ENCODE measurements at regions not wholly inside any gene's neighbourhood (a gene's known extent, or its start where the extent isn't known, plus 50 kb on each side); places are given as distances from the start of the nearest gene placed in this dataset.

DNA sequence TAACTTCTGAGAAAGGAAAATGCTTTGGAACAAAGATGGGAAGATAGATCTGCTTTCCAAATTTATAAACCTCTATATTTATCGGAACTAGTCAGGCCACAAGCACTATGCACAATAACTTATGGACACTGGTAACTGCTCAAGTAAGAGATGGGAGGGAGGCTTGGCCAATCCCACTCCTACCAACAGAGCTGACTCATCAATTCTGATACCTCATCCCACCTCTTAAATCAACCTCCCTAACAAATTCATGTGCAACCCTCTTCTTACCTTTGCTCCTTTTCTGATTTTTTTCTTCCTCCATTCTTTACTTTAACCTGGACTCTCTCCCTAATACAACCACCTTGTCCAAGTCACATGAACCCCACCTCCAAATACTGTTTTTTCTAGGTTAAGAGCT lies 289.9 kb upstream of the FAM241A start:
- TF ChIP-seq, protein P1, sequence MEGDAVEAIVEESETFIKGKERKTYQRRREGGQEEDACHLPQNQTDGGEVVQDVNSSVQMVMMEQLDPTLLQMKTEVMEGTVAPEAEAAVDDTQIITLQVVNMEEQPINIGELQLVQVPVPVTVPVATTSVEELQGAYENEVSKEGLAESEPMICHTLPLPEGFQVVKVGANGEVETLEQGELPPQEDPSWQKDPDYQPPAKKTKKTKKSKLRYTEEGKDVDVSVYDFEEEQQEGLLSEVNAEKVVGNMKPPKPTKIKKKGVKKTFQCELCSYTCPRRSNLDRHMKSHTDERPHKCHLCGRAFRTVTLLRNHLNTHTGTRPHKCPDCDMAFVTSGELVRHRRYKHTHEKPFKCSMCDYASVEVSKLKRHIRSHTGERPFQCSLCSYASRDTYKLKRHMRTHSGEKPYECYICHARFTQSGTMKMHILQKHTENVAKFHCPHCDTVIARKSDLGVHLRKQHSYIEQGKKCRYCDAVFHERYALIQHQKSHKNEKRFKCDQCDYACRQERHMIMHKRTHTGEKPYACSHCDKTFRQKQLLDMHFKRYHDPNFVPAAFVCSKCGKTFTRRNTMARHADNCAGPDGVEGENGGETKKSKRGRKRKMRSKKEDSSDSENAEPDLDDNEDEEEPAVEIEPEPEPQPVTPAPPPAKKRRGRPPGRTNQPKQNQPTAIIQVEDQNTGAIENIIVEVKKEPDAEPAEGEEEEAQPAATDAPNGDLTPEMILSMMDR (IDR thresholded peaks at IDR 0.05; ENCODE audit: borderline replicate concordance, extremely low read depth, insufficient read depth) = no peak
- DNase-seq = no peak
- no peak for FAIRE-seq
- Histone ChIP-seq H3K9ac (ENCODE audit: low read length in 3 of 3) (no peak overlapping the region), H3K4me1 (ENCODE audit: control insufficient read depth in 2 of 3, insufficient read depth in 2 of 3, low read depth in 1 of 3, low read length in 3 of 3) (no peaks in the 10 kb centered on the region), H3K36me3 (ENCODE audit: control insufficient read depth in 2 of 3, insufficient read depth in 3 of 3, low read length in 3 of 3) (no peaks in the 10 kb centered on the region), H3K9me3 (ENCODE audit: control insufficient read depth in 2 of 3, insufficient read depth in 1 of 3, low read length in 3 of 3) (no peaks in the 10 kb centered on the region), H3K27me3 (ENCODE audit: control insufficient read depth, insufficient read depth, low read length) (no peaks in the 10 kb centered on the region), H3K4me3 (ENCODE audit: low read length in 3 of 3) (no peak overlapping the region), H3K27ac (ENCODE audit: low read depth in 2 of 2, low read length in 2 of 2) (no peak overlapping the region)
- intact Hi-C loops (cut with DNase I) = no loop called here

DNA sequence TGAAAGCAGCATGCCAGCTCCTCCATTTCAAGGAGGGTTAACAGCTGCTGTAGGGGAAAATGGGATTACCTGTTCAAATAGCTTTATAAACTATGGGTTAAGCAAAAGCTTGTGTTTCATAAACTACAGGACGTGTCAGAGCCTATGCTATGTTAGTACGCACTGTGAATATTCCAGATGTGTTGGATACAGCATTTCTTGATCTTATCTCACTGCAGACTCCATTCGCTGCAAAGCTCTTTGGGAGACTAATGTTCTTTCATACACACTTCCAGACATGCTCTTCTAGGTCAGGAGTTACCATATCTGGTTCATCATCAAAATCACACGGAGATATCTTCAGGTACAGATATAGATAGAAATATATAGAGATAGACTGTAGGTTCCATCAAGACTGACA lies 281.2 kb upstream of the FAM241A start:
- Histone ChIP-seq H3K9me3 (ENCODE audit: control insufficient read depth in 2 of 3, insufficient read depth in 1 of 3, low read length in 3 of 3) (no peaks in the 10 kb centered on the region), H3K27me3 (ENCODE audit: control insufficient read depth, insufficient read depth, low read length) (no peaks in the 10 kb centered on the region), H3K4me1 (ENCODE audit: control insufficient read depth in 2 of 3, insufficient read depth in 2 of 3, low read depth in 1 of 3, low read length in 3 of 3) (no peaks in the 10 kb centered on the region), H3K27ac (ENCODE audit: low read depth in 2 of 2, low read length in 2 of 2) (no peak overlapping the region), H3K4me3 (ENCODE audit: low read length in 3 of 3) (no peak overlapping the region), H3K36me3 (ENCODE audit: control insufficient read depth in 2 of 3, insufficient read depth in 3 of 3, low read length in 3 of 3) (no peaks in the 10 kb centered on the region), H3K9ac (ENCODE audit: low read length in 3 of 3) (no peak overlapping the region)
- DNase-seq (no peak), FAIRE-seq (no peak)
- intact Hi-C loops (cut with DNase I) = no loop called here
- TF ChIP-seq, protein P1 (IDR thresholded peaks at IDR 0.05; ENCODE audit: borderline replicate concordance, extremely low read depth, insufficient read depth) = no peak

DNA sequence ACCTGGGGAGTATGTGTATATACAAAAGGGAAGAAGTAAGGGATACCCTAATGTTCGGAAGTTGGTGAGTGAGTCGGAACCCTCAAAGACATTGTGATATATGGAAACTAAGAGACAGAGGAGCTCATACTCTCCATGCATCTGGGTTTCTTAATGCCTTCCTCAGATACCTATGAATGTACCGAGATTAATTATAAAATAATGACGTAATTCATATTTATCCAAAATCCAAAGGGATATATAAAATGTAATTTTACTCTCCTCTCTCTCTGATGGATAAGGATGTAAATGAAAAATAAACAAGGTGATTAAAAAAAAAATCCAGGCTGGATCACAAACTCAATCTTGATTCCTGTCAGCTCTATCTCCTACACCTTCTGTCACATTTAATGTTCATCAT lies 275.9 kb upstream of the FAM241A start:
- Histone ChIP-seq H3K9me3 (ENCODE audit: control insufficient read depth in 2 of 3, insufficient read depth in 1 of 3, low read length in 3 of 3) (no peaks in the 10 kb centered on the region), H3K36me3 (ENCODE audit: control insufficient read depth in 2 of 3, insufficient read depth in 3 of 3, low read length in 3 of 3) (no peaks in the 10 kb centered on the region), H3K27me3 (ENCODE audit: control insufficient read depth, insufficient read depth, low read length) (no peaks in the 10 kb centered on the region), H3K4me1 (ENCODE audit: control insufficient read depth in 2 of 3, insufficient read depth in 2 of 3, low read depth in 1 of 3, low read length in 3 of 3) (no peaks in the 10 kb centered on the region), H3K4me3 (ENCODE audit: low read length in 3 of 3) (no peak overlapping the region), H3K27ac (ENCODE audit: low read depth in 2 of 2, low read length in 2 of 2) (no peak overlapping the region), H3K9ac (ENCODE audit: low read length in 3 of 3) (no peak overlapping the region)
- intact Hi-C loops (cut with DNase I) = no loop called here
- FAIRE-seq (no peak), DNase-seq (no peak)
- TF ChIP-seq, protein P1 (IDR thresholded peaks at IDR 0.05; ENCODE audit: borderline replicate concordance, extremely low read depth, insufficient read depth) = no peak

DNA sequence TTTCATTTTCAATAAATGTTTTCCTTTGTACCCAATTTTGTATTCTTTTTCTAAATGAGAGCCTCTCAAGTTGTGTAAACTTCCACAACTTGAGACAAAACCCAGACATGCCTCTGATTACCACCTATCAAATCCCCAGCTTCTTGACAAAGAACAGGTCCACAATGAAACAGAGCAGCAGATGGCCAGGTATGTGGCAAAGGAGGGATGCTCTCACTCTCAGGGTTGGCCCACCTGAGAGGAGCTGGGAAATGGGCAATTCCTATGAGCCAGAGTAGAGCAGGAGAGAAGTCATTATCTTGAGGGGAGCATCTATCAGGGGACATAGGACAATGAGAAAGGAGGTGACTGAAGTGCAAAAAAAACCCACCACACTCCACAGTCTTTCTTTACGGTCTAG lies 273.5 kb upstream of the FAM241A start:
- Histone ChIP-seq H3K27ac (ENCODE audit: low read depth in 2 of 2, low read length in 2 of 2) (no peak overlapping the region), H3K27me3 (ENCODE audit: control insufficient read depth, insufficient read depth, low read length) (no peaks in the 10 kb centered on the region), H3K4me1 (ENCODE audit: control insufficient read depth in 2 of 3, insufficient read depth in 2 of 3, low read depth in 1 of 3, low read length in 3 of 3) (no peaks in the 10 kb centered on the region), H3K9ac (ENCODE audit: low read length in 3 of 3) (no peak overlapping the region), H3K4me3 (ENCODE audit: low read length in 3 of 3) (no peak overlapping the region), H3K36me3 (ENCODE audit: control insufficient read depth in 2 of 3, insufficient read depth in 3 of 3, low read length in 3 of 3) (no peaks in the 10 kb centered on the region), H3K9me3 (ENCODE audit: control insufficient read depth in 2 of 3, insufficient read depth in 1 of 3, low read length in 3 of 3) (no peaks in the 10 kb centered on the region)
- TF ChIP-seq, protein P1 (IDR thresholded peaks at IDR 0.05; ENCODE audit: borderline replicate concordance, extremely low read depth, insufficient read depth) = no peak
- no peak for DNase-seq
- no peak for FAIRE-seq
- intact Hi-C loops (cut with DNase I) = no loop called here
